ENCODE measurements at regions not wholly inside any gene's neighbourhood (a gene's known extent, or its start where the extent isn't known, plus 50 kb on each side); places are given as distances from the start of the nearest gene placed in this dataset.

- peak in 3 of 4 donors; percentile 15 to 49 (median 35) for DNase-seq
- no peak for ATAC-seq
- Histone ChIP-seq H3K27me3 (no peaks in the 10 kb centered on the region), H3K36me3 (replicated peaks in 1 of 2; ENCODE audit: insufficient read depth in 1 of 2, low read depth in 2 of 2) (no peaks in the 10 kb centered on the region), H3K9me3 (no peaks in the 10 kb centered on the region), H3K4me3 (no peak overlapping the region), H3K27ac (no peak overlapping the region), H3K4me1 (no peaks in the 10 kb centered on the region)
- 9 to 23% methylated on average over 5 to 6 of the region's 6 CpGs for WGBS, 2 donors
- intact Hi-C loops (cut with DNase I), result no loop called here
- peak in 3 of 7 experiments; percentile 23 to 40 (median 24) for TF ChIP-seq CTCF (IDR thresholded peaks at IDR 0.05)
- no peak for TF ChIP-seq POLR2A (IDR thresholded peaks at IDR 0.05)
These were observed 93.8 kb upstream of the LY86 start for GRCh38 chr6:6494677-6495076.

- ATAC-seq (no peak), DNase-seq (no peak)
- WGBS, 2 donors, result 62 to 76% methylated on average over 3 of the region's 3 CpGs
- Histone ChIP-seq H3K36me3 (replicated peaks in 1 of 2; ENCODE audit: insufficient read depth in 1 of 2, low read depth in 2 of 2) (no peaks in the 10 kb centered on the region), H3K4me1 (no peaks in the 10 kb centered on the region), H3K4me3 (no peak overlapping the region), H3K27ac (no peak overlapping the region), H3K27me3 (no peaks in the 10 kb centered on the region), H3K9me3 (no peaks in the 10 kb centered on the region)
- TF ChIP-seq CTCF (IDR thresholded peaks at IDR 0.05) (no peak), POLR2A (IDR thresholded peaks at IDR 0.05) (no peak)
- intact Hi-C loops (cut with DNase I), result no loop called here
These were observed 92.7 kb upstream of the LY86 start for GRCh38 chr6:6495851-6496250.

GRCh38 chr6:6497541-6497940 is 91.0 kb upstream of the LY86 start:
- intact Hi-C loops (cut with DNase I), result no loop called here
- Histone ChIP-seq H3K9me3 (no peaks in the 10 kb centered on the region), H3K27me3 (no peaks in the 10 kb centered on the region), H3K4me1 (no peaks in the 10 kb centered on the region), H3K36me3 (replicated peaks in 1 of 2; ENCODE audit: insufficient read depth in 1 of 2, low read depth in 2 of 2) (no peaks in the 10 kb centered on the region), H3K4me3 (no peak overlapping the region), H3K27ac (no peak overlapping the region)
- DNase-seq (no peak), ATAC-seq (no peak)
- TF ChIP-seq POLR2A (IDR thresholded peaks at IDR 0.05) (no peak), CTCF (IDR thresholded peaks at IDR 0.05) (no peak)
- WGBS, 2 donors, result 89 to 95% methylated on average over 10 of the region's 10 CpGs

- TF ChIP-seq CTCF (IDR thresholded peaks at IDR 0.05), result no peak
- no peak for TF ChIP-seq POLR2A (IDR thresholded peaks at IDR 0.05)
- 56 to 80% methylated on average over 1 of the region's 1 CpG for WGBS, 2 donors
- Histone ChIP-seq H3K4me1 (no peaks in the 10 kb centered on the region), H3K27ac (no peak overlapping the region), H3K4me3 (no peak overlapping the region), H3K36me3 (replicated peaks in 1 of 2; ENCODE audit: insufficient read depth in 1 of 2, low read depth in 2 of 2) (no peaks in the 10 kb centered on the region), H3K9me3 (no peaks in the 10 kb centered on the region), H3K27me3 (no peaks in the 10 kb centered on the region)
- ATAC-seq (no peak), DNase-seq (no peak)
- intact Hi-C loops (cut with DNase I), result no loop called here
These were observed 90.5 kb upstream of the LY86 start for GRCh38 chr6:6497976-6498375.

- no peak overlapping the region for H3K27ac ChIP-seq
- no peaks in the 10 kb centered on the region for H3K36me3 ChIP-seq (replicated peaks in 1 of 2; ENCODE audit: insufficient read depth in 1 of 2, low read depth in 2 of 2)
- H3K4me3 ChIP-seq, result no peak overlapping the region
- WGBS, 2 donors, result 63 to 65% methylated on average over 7 of the region's 7 CpGs
- intact Hi-C loops (cut with DNase I), result no loop called here
- TF ChIP-seq POLR2A (IDR thresholded peaks at IDR 0.05) (no peak), CTCF (IDR thresholded peaks at IDR 0.05) (no peak)
- ATAC-seq (no peak), DNase-seq (peak in 1 of 4 donors; percentile 20)
- H3K4me1 ChIP-seq, result no peaks in the 10 kb centered on the region
- no peaks in the 10 kb centered on the region for H3K9me3 ChIP-seq
- no peaks in the 10 kb centered on the region for H3K27me3 ChIP-seq
These were observed 85.3 kb upstream of the LY86 start for GRCh38 chr6:6503191-6503590.
